HEK293T (cell line): ENCODE measurements at regions not wholly inside any gene's neighbourhood (a gene's known extent, or its start where the extent isn't known, plus 50 kb on each side); places are given as distances from the start of the nearest gene placed in this dataset.

Experiments used
- HDGF ChIP-seq: fragments of 450-650 bp; IDR thresholded peaks from 2 replicates; pipeline ENCODE4 v1.6.1; 2017; ENCODE audit warnings: antibody characterized with exemption, borderline replicate concordance
- SP1 ChIP-seq: fragments of 450-650 bp; IDR thresholded peaks from 2 replicates; pipeline ENCODE4 v1.6.1; 2017

DNA sequence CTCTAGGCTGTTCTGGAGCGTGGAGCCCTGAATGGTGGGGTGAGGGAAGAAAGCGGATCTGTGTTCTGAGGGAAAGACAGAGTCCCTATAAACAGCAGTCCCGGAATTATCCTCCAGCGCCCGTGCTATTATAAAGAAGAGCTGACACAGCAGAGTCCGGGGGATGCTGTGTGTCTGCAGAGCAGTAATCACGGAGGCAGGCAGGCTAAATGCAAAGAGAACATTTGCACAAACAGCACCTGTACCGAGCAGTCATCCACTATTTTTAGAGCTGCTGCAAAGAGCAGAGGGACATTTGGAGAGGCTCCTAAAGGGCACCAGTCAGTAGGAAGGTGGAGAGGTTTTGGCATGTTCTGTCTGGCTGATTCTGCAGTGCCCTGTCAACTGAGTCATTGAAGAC, 293.8 kb upstream of the SLC14A2 start:
- TF ChIP-seq HDGF, result no peak
- no peak for TF ChIP-seq SP1
